ENCODE measurements at regions not wholly inside any gene's neighbourhood (a gene's known extent, or its start where the extent isn't known, plus 50 kb on each side); places are given as distances from the start of the nearest gene placed in this dataset.

GRCh38 chr2:64379186-64379585 is 74.8 kb upstream of the LGALSL start:
- TF ChIP-seq CTCF (IDR thresholded peaks at IDR 0.05) (no peak), EP300 (IDR thresholded peaks at IDR 0.05; ENCODE audit: low read depth) (no peak), POLR2A (IDR thresholded peaks at IDR 0.05) (no peak)
